Brain microvascular endothelial cell (primary cell): ENCODE measurements at regions not wholly inside any gene's neighbourhood (a gene's known extent, or its start where the extent isn't known, plus 50 kb on each side); places are given as distances from the start of the nearest gene placed in this dataset.

Source experiments
- DNase-seq: peaks from one replicate; pipeline ENCODE4 v3.0.0-alpha.2; 2020
- H3K27ac ChIP-seq: fragments of 250-450 bp; sonication (Bioruptor Pico); 2 replicates; pipeline ENCODE4 v1.5.1; 2020; ENCODE audit warnings: mild to moderate bottlenecking, moderate library complexity
- H3K27me3 ChIP-seq: fragments of 250-450 bp; sonication (Bioruptor Pico); replicated peaks from 2 replicates; pipeline ENCODE4 v1.5.1; 2020; ENCODE audit warnings: mild to moderate bottlenecking
- H3K36me3 ChIP-seq: fragments of 250-450 bp; sonication (Bioruptor Pico); replicated peaks from 2 replicates; pipeline ENCODE4 v1.5.1; 2020; ENCODE audit warnings: mild to moderate bottlenecking
- H3K4me3 ChIP-seq: 2 replicates; pipeline ENCODE4 v1.5.1; 2011; ENCODE audit warnings: low read depth, mild to moderate bottlenecking, control low read depth, low read length, moderate library complexity
- CTCF ChIP-seq: IDR thresholded peaks from 2 replicates; pipeline ENCODE4 v1.5.1; 2011; ENCODE audit warnings: low read depth, mild to moderate bottlenecking, moderate library complexity, low read length, control low read depth, inconsistent platforms; ENCODE audit errors: missing control alignments
- in situ Hi-C: cut with HindIII; loops from 2 replicates; pipeline ENCODE4 v1.10.0; 2017; ENCODE audit warnings: low sequenced_read_pairs, low pct_ligation_motif_present

GRCh38 chr10:124145109-124145870 is 51.9 kb upstream of the CHST15 start:
- H3K36me3 ChIP-seq = no peaks in the 10 kb centered on the region
- TF ChIP-seq CTCF = no peak
- no peaks in the 10 kb centered on the region for H3K27me3 ChIP-seq
- in situ Hi-C loops = no loop called here
- no peak overlapping the region for H3K27ac ChIP-seq
- no peak for DNase-seq
- no peak overlapping the region for H3K4me3 ChIP-seq

GRCh38 chr10:124144536-124144935 is 51.1 kb upstream of the CHST15 start:
- in situ Hi-C loops = no loop called here
- Histone ChIP-seq H3K4me3 (no peak overlapping the region), H3K27ac (no peak overlapping the region)

GRCh38 chr10:124143721-124144120 is 50.3 kb upstream of the CHST15 start:
- no peak overlapping the region for H3K27ac ChIP-seq
- H3K27me3 ChIP-seq = no peaks in the 10 kb centered on the region
- in situ Hi-C loops = no loop called here
- no peaks in the 10 kb centered on the region for H3K36me3 ChIP-seq
- no peak for TF ChIP-seq CTCF
- H3K4me3 ChIP-seq = no peak overlapping the region
- DNase-seq = no peak

More at GRCh38 chr10:124144536-124144935, 51.1 kb upstream of the CHST15 start:
- no peak for DNase-seq
- Histone ChIP-seq H3K27me3 (no peaks in the 10 kb centered on the region), H3K36me3 (no peaks in the 10 kb centered on the region)
- TF ChIP-seq CTCF = no peak
